HCT116 (cell line): ENCODE measurements at regions not wholly inside any gene's neighbourhood (a gene's known extent, or its start where the extent isn't known, plus 50 kb on each side); places are given as distances from the start of the nearest gene placed in this dataset.

ENCODE experiments used
- ATAC-seq: fragments of 200-7000 bp; cut with Tn5 transposase; 2 replicates; pipeline ENCODE4 v1.9.1; 2020; ENCODE audit warnings: mild to moderate bottlenecking, moderate library complexity
- BruUV-seq: library from RNA; stranded (reverse); fragments of 400-500 nt; replicated peaks from 2 replicates; lab custom pipeline; 2021; lab: Mats Ljungman, UMichigan
- CTCF ChIA-PET: fragments of 300-600 bp; sonication (Branson Sonifier 250); formaldehyde crosslinking; loops from one replicate; lab custom pipeline; 2021; ENCODE audit warnings: antibody characterized with exemption; lab: Charles Lee
- POLR2A ChIA-PET: fragments of 300-600, 350-600 bp; sonication (Branson Sonifier 250); formaldehyde crosslinking; loops from one replicate; lab custom pipeline; 2021; ENCODE audit warnings: antibody characterized with exemption; lab: Charles Lee
- RAD21 ChIA-PET, 2 experiments: fragments of 300-600 bp; sonication (Branson Sonifier 250); formaldehyde crosslinking; loops; one replicate each; lab custom pipeline; 2023; ENCODE audit warnings: low total read pairs in 2 of 2; ENCODE audit not compliant: uncharacterized antibody in 2 of 2, unreplicated experiment in 2 of 2, low non-redundant PET in 1 of 2; lab: Charles Lee
- DNase-seq: peaks from one replicate; pipeline ENCODE4 v3.0.0-alpha.2; 2010; ENCODE audit warnings: low read depth, low spot score
- H2AFZ ChIP-seq: fragments of 200-600 bp; shearing (Covaris generic), sonication (generic); 2 replicates; pipeline ENCODE4 v1.6.1; 2017; ENCODE audit warnings: low read depth, mixed run types, mixed read lengths, antibody characterized with exemption, low read length; ENCODE audit not compliant: poor library complexity, severe bottlenecking
- H3K27ac ChIP-seq: 2 replicates; pipeline ENCODE4 v1.5.1; 2012; ENCODE audit warnings: low read depth, low read length
- H3K27me3 ChIP-seq: fragments of 200-600 bp; sonication (generic); 2 replicates; pipeline ENCODE4 v1.6.1; 2016; ENCODE audit warnings: mixed run types, low read length, mixed read lengths; ENCODE audit not compliant: insufficient read depth
- H3K36me3 ChIP-seq, 2 experiments: fragments of 200-500 bp in 1 of 2; fragments of 200-600 bp in 1 of 2; sonication (Bioruptor generic) in 1 of 2; sonication (generic) in 1 of 2; 2 replicates each; pipeline versions ENCODE4 v1.5.1 to v1.6.1; 2014 to 2016; ENCODE audit warnings: low read length in 2 of 2, inconsistent platforms in 1 of 2, mixed read lengths in 1 of 2, mixed run types in 1 of 2; ENCODE audit not compliant: insufficient read depth in 2 of 2, control insufficient read depth in 1 of 2
- H3K4me1 ChIP-seq, 2 experiments: fragments of 200-600 bp in 1 of 2; sonication (generic) in 1 of 2; 2 replicates each; pipeline versions ENCODE4 v1.5.1 to v1.6.1; 2012 to 2017; ENCODE audit warnings: low read length in 2 of 2, inconsistent platforms in 1 of 2, mild to moderate bottlenecking in 1 of 2, mixed read lengths in 1 of 2, mixed run types in 1 of 2, moderate library complexity in 1 of 2; ENCODE audit not compliant: insufficient read depth in 2 of 2, control insufficient read depth in 1 of 2
- H3K4me2 ChIP-seq: fragments of 200-600 bp; sonication (generic); 2 replicates; pipeline ENCODE4 v1.6.1; 2017; ENCODE audit warnings: mixed run types, low read length, mixed read lengths
- H3K4me3 ChIP-seq, 2 experiments: fragments of 200-600 bp in 1 of 2; sonication (generic) in 1 of 2; replicated peaks in 1 of 2; 2 replicates each; pipeline ENCODE4 v1.5.1; 2011 to 2016; ENCODE audit warnings: low read length in 2 of 2, control low read depth in 1 of 2, low read depth in 1 of 2, mild to moderate bottlenecking in 1 of 2, mixed read lengths in 1 of 2, mixed run types in 1 of 2
- H3K79me2 ChIP-seq: fragments of 200-600 bp; sonication (generic); 2 replicates; pipeline ENCODE4 v1.6.1; 2017; ENCODE audit warnings: mild to moderate bottlenecking, mixed run types, low read length, moderate library complexity, mixed read lengths; ENCODE audit not compliant: insufficient read depth
- H3K9ac ChIP-seq: fragments of 200-600 bp; sonication (generic); 2 replicates; pipeline ENCODE4 v1.6.1; 2016; ENCODE audit warnings: low read length, mixed read lengths
- H3K9me2 ChIP-seq: fragments of 200-600 bp; sonication (generic), shearing (Covaris generic); 2 replicates; pipeline ENCODE4 v1.6.1; 2017; ENCODE audit warnings: mixed run types, mild to moderate bottlenecking, moderate library complexity; ENCODE audit not compliant: insufficient read depth
- H3K9me3 ChIP-seq, 2 experiments: fragments of 200-500 bp in 1 of 2; fragments of 200-600 bp in 1 of 2; sonication (Bioruptor generic) in 1 of 2; sonication (generic) in 1 of 2; 2 replicates each; pipeline ENCODE4 v1.6.1; 2014 to 2017; ENCODE audit warnings: low read length in 2 of 2, mixed read lengths in 2 of 2, inconsistent platforms in 1 of 2, low read depth in 1 of 2, mild to moderate bottlenecking in 1 of 2, mixed run types in 1 of 2, moderate library complexity in 1 of 2; ENCODE audit not compliant: control insufficient read depth in 1 of 2, insufficient read depth in 1 of 2
- H4K20me1 ChIP-seq: fragments of 200-600 bp; sonication (generic), shearing (Covaris generic); 2 replicates; pipeline ENCODE4 v1.6.1; 2017; ENCODE audit warnings: mixed run types, mild to moderate bottlenecking, moderate library complexity; ENCODE audit not compliant: insufficient read depth
- ATF3 ChIP-seq: IDR thresholded peaks from 2 replicates; pipeline ENCODE4 v1.6.1; 2012
- ELF1 ChIP-seq: IDR thresholded peaks from 2 replicates; pipeline ENCODE4 v1.6.1; 2012; ENCODE audit warnings: low read depth, borderline replicate concordance
- EZH2 ChIP-seq: fragments of 200-600 bp; sonication (generic); IDR thresholded peaks from 2 replicates; pipeline ENCODE4 v1.6.1; 2017; ENCODE audit warnings: antibody characterized with exemption, mixed run types
- RAD21 ChIP-seq: IDR thresholded peaks from 2 replicates; pipeline ENCODE4 v1.6.1; 2012; ENCODE audit warnings: low read depth, mild to moderate bottlenecking
- SIN3A ChIP-seq: IDR thresholded peaks from 2 replicates; pipeline ENCODE4 v1.6.1; 2012; ENCODE audit warnings: low read depth
- SP1 ChIP-seq: IDR thresholded peaks from 2 replicates; pipeline ENCODE4 v1.6.1; 2012; ENCODE audit warnings: low read depth
- SRF ChIP-seq: IDR thresholded peaks from 2 replicates; pipeline ENCODE4 v1.6.1; 2012; ENCODE audit warnings: low read depth
- TCF7L2 ChIP-seq: IDR thresholded peaks from 2 replicates; pipeline ENCODE4 v1.7.0; 2011; ENCODE audit warnings: borderline replicate concordance, inconsistent platforms; ENCODE audit not compliant: insufficient read depth, insufficient read length; ENCODE audit errors: extremely low read depth
- YY1 ChIP-seq: IDR thresholded peaks from 2 replicates; pipeline ENCODE4 v1.6.1; 2011; ENCODE audit warnings: low read length, low read depth, moderate library complexity, mild to moderate bottlenecking; ENCODE audit not compliant: insufficient replicate concordance; ENCODE audit errors: extremely low read depth
- ZFX ChIP-seq: fragments of 450-650 bp; IDR thresholded peaks from 2 replicates; pipeline ENCODE4 v1.6.1; 2017
- intact Hi-C: fragments of 100-400 bp; cut with micrococcal nuclease; formaldehyde crosslinking; loops from 2 replicates; pipeline ENCODE4 v1.10.0; 2022

GRCh38 chr5:173712609-173713175 lies 96.2 kb upstream of the BOD1 start:
- no TSS peak for BruUV-seq
- RAD21 ChIA-PET = no interaction called here
- Histone ChIP-seq H3K79me2 (no peaks in the 10 kb centered on the region), H3K4me1 (peaks cover 0 to 10% of the 10 kb centered on the region in 2 experiments; a peak in 2 of 4 replicates), H3K27me3 (no peaks in the 10 kb centered on the region; the same call in 1 of the 2 replicates), H3K4me3 (no peak overlapping the region), H3K27ac (no peak overlapping the region), H3K9me3 (no peaks in the 10 kb centered on the region), H3K9ac (no peak overlapping the region), H4K20me1 (no peaks in the 10 kb centered on the region), H3K9me2 (no peaks in the 10 kb centered on the region), H3K36me3 (no peaks in the 10 kb centered on the region), H3K4me2 (no peak overlapping the region), H2AFZ (no peak overlapping the region)
- TF ChIP-seq SP1 = no peak
- no peak for TF ChIP-seq ATF3
- no peak for TF ChIP-seq SIN3A
- TF ChIP-seq TCF7L2 = no peak
- TF ChIP-seq ZFX = no peak
- no peak for TF ChIP-seq SRF
- no peak for TF ChIP-seq ELF1
- no peak for TF ChIP-seq EZH2
- TF ChIP-seq YY1 = no peak
- TF ChIP-seq RAD21 = no peak
- intact Hi-C loops = no loop called here
- no peak for ATAC-seq
- CTCF ChIA-PET = interaction anchor here (1.3 kb wide), 1 partner anchor 9 kb away, joined by 3 read pairs; no protein-coding TSS in a partner anchor
- POLR2A ChIA-PET = interaction anchor here (0.6 kb wide), 1 partner anchor 13 kb away, joined by 4 read pairs; no protein-coding TSS in a partner anchor
- DNase-seq = no peak
